NB4 (cell line): ENCODE measurements at regions not wholly inside any gene's neighbourhood (a gene's known extent, or its start where the extent isn't known, plus 50 kb on each side); places are given as distances from the start of the nearest gene placed in this dataset.

ENCODE experiments used
- POLR2A ChIP-seq: IDR thresholded peaks from 2 replicates; pipeline ENCODE4 v1.6.1; 2011; ENCODE audit warnings: mild to moderate bottlenecking; ENCODE audit not compliant: insufficient read length; ENCODE audit errors: extremely low read depth
- TF ChIP-seq, protein P1 (sequence below): IDR thresholded peaks from one replicate; pipeline ENCODE4 v1.5.1; 2012; ENCODE audit warnings: low read depth, low read length

DNA sequence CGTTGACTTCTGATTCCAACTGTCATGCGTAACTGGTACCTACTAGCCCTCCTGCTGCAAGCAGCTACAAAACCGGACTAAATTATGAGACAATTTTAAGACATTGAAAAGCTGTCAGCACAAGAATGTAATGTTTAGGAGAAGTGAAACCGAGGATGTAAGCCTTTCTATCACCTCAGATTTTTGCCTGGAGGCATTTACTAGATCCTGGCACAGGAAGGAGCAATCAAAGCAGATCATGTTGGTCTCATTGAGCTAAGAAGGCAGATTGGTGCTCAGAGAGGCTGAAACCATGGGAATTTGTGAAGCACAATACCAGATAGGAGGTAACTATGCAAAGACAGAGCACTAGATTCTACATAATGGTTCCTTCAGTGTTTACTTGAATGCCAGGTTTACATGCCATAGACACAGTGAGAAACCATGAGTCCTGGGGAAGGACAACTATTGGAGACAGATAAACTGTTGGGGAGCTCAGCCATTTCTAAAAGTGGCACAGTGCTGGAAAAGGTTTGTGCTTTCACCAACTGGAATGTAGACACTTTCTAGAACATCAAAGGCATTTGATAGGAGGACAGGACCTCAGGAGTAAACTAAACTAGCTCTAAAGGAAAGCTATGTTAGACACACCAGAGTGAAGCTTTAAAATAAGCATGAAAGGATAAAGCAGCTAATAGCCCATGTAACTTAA is 179.4 kb downstream of the LYPLAL1 start:
- TF ChIP-seq, protein P1, sequence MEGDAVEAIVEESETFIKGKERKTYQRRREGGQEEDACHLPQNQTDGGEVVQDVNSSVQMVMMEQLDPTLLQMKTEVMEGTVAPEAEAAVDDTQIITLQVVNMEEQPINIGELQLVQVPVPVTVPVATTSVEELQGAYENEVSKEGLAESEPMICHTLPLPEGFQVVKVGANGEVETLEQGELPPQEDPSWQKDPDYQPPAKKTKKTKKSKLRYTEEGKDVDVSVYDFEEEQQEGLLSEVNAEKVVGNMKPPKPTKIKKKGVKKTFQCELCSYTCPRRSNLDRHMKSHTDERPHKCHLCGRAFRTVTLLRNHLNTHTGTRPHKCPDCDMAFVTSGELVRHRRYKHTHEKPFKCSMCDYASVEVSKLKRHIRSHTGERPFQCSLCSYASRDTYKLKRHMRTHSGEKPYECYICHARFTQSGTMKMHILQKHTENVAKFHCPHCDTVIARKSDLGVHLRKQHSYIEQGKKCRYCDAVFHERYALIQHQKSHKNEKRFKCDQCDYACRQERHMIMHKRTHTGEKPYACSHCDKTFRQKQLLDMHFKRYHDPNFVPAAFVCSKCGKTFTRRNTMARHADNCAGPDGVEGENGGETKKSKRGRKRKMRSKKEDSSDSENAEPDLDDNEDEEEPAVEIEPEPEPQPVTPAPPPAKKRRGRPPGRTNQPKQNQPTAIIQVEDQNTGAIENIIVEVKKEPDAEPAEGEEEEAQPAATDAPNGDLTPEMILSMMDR = no peak
- no peak for TF ChIP-seq POLR2A
